SK-N-SH (cell line): ENCODE measurements at regions not wholly inside any gene's neighbourhood (a gene's known extent, or its start where the extent isn't known, plus 50 kb on each side); places are given as distances from the start of the nearest gene placed in this dataset.

Experiments used
- EZH2phosphoT487 ChIP-seq: fragments of 200-600 bp; sonication (generic); IDR thresholded peaks from 2 replicates; pipeline ENCODE4 v1.6.1; 2017; ENCODE audit warnings: low read depth, mixed run types, mild to moderate bottlenecking, antibody characterized with exemption, moderate library complexity, borderline replicate concordance
- FOSL2 ChIP-seq: IDR thresholded peaks from 2 replicates; pipeline ENCODE4 v1.4.0; 2012; ENCODE audit warnings: low read depth, mild to moderate bottlenecking, moderate library complexity, borderline replicate concordance
- NRF1 ChIP-seq: IDR thresholded peaks from 2 replicates; pipeline ENCODE4 v1.6.1; 2012; ENCODE audit warnings: low read depth, mild to moderate bottlenecking, low read length
- POLR2AphosphoS5 ChIP-seq: IDR thresholded peaks from 2 replicates; pipeline ENCODE4 v1.6.1; 2012; ENCODE audit warnings: low read depth, low read length
- RCOR1 ChIP-seq: fragments of 150-350 bp; IDR thresholded peaks from 2 replicates; pipeline ENCODE4 v1.6.1; 2017; ENCODE audit warnings: antibody characterized with exemption, low read length
- RFX5 ChIP-seq: IDR thresholded peaks from 2 replicates; pipeline ENCODE4 v1.6.1; 2012; ENCODE audit warnings: mild to moderate bottlenecking, improper control_type of control experiment, low read length
- TAF1 ChIP-seq: IDR thresholded peaks from 2 replicates; pipeline ENCODE4 v1.6.1; 2012; ENCODE audit warnings: low read depth, mild to moderate bottlenecking, low read length, moderate library complexity, borderline replicate concordance
- YY1 ChIP-seq: IDR thresholded peaks from 2 replicates; pipeline ENCODE4 v1.4.0; 2012; ENCODE audit warnings: low read depth, mild to moderate bottlenecking
- TF ChIP-seq, protein P1 (sequence below): IDR thresholded peaks from 2 replicates; pipeline ENCODE4 v1.4.0; 2012; ENCODE audit warnings: low read depth
- TF ChIP-seq, protein P2 (sequence below): fragments of 200-600 bp; sonication (generic); IDR thresholded peaks from 2 replicates; pipeline ENCODE4 v1.6.1; 2017; ENCODE audit warnings: antibody characterized with exemption, mild to moderate bottlenecking, moderate library complexity

DNA sequence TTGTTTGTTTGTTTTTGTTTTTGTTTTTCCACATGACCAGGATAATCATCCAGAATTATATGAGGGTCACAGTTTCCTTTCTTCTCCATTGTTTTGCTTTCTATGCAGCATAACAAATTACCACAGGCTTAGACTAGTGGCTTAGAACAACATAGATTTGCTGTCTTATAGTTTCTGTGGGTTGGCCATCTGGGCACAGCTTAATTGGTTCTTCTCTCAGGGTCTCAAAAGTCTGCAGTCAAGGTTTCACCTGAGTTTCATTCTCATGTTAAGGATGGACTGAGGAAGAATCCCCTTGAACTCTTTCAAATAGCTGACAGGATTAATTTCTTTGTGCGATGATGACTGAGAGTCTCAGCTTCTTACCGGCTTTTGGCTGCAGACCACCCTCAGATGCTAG is 559.8 kb downstream of the PRDM9 start:
- TF ChIP-seq, protein P1, sequence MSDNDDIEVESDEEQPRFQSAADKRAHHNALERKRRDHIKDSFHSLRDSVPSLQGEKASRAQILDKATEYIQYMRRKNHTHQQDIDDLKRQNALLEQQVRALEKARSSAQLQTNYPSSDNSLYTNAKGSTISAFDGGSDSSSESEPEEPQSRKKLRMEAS: no peak
- TF ChIP-seq EZH2phosphoT487 (no peak), TAF1 (no peak), RFX5 (no peak), FOSL2 (no peak), YY1 (no peak), NRF1 (no peak), RCOR1 (no peak), POLR2AphosphoS5 (no peak)
- TF ChIP-seq, protein P2, sequence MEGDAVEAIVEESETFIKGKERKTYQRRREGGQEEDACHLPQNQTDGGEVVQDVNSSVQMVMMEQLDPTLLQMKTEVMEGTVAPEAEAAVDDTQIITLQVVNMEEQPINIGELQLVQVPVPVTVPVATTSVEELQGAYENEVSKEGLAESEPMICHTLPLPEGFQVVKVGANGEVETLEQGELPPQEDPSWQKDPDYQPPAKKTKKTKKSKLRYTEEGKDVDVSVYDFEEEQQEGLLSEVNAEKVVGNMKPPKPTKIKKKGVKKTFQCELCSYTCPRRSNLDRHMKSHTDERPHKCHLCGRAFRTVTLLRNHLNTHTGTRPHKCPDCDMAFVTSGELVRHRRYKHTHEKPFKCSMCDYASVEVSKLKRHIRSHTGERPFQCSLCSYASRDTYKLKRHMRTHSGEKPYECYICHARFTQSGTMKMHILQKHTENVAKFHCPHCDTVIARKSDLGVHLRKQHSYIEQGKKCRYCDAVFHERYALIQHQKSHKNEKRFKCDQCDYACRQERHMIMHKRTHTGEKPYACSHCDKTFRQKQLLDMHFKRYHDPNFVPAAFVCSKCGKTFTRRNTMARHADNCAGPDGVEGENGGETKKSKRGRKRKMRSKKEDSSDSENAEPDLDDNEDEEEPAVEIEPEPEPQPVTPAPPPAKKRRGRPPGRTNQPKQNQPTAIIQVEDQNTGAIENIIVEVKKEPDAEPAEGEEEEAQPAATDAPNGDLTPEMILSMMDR: no peak
